Kidney (tissue), 13 donors: ENCODE measurements at regions not wholly inside any gene's neighbourhood (a gene's known extent, or its start where the extent isn't known, plus 50 kb on each side); places are given as distances from the start of the nearest gene placed in this dataset.

Experiments
- DNase-seq, 5 donors: peaks; one replicate each; pipeline ENCODE4 v3.0.0-alpha.2; 2013 to 2020
- FAIRE-seq: peaks from 2 replicates; lab custom pipeline; 2012; peaks lifted over from hg19 to GRCh38; lab: Jason Lieb, UNC
- H3K27ac ChIP-seq, 2 donors: one replicate each; pipeline ENCODE4 v1.7.0; 2013; ENCODE audit warnings: low read depth in 2 of 2, low read length in 2 of 2, inconsistent platforms in 1 of 2
- H3K27me3 ChIP-seq: one replicate; pipeline ENCODE4 v1.7.1; 2013; ENCODE audit warnings: low read length, inconsistent platforms; ENCODE audit not compliant: control insufficient read depth, insufficient read depth
- H3K36me3 ChIP-seq, 3 donors: one replicate each; pipeline versions ENCODE4 v1.7.0 to v1.7.1; 2013; ENCODE audit warnings: low read length in 3 of 3, control low read depth in 1 of 3, inconsistent platforms in 1 of 3; ENCODE audit not compliant: insufficient read depth in 3 of 3, control insufficient read depth in 2 of 3
- H3K4me1 ChIP-seq, 3 donors: one replicate each; pipeline versions ENCODE4 v1.7.0 to v1.7.1; 2013; ENCODE audit warnings: low read length in 3 of 3, inconsistent platforms in 1 of 3, low read depth in 1 of 3; ENCODE audit not compliant: control insufficient read depth in 2 of 3, insufficient read depth in 2 of 3
- H3K4me3 ChIP-seq, 3 donors: one replicate each; pipeline versions ENCODE4 v1.7.0 to v1.8.1; 2013; ENCODE audit warnings: low read length in 3 of 3, control low read depth in 1 of 3, inconsistent platforms in 1 of 3
- H3K9ac ChIP-seq, 3 donors: one replicate each; pipeline versions ENCODE4 v1.7.0 to v1.7.1; 2013; ENCODE audit warnings: low read length in 3 of 3, control low read depth in 1 of 3, inconsistent platforms in 1 of 3
- H3K9me3 ChIP-seq, 3 donors: one replicate each; pipeline versions ENCODE4 v1.7.0 to v1.7.1; 2013; ENCODE audit warnings: low read length in 3 of 3, control low read depth in 1 of 3, inconsistent platforms in 1 of 3; ENCODE audit not compliant: control insufficient read depth in 2 of 3, insufficient read depth in 1 of 3
- intact Hi-C: fragments of 100-400 bp; cut with DNase I; formaldehyde crosslinking; loops from one replicate; pipeline ENCODE4 v1.11.1; 2022
- TF ChIP-seq, protein P1 (sequence below): IDR thresholded peaks from 3 replicates; pipeline ENCODE4 v1.5.1; 2012; ENCODE audit warnings: mild to moderate bottlenecking, moderate library complexity, borderline replicate concordance; ENCODE audit not compliant: insufficient read depth; ENCODE audit errors: extremely low read depth
- donor health status: control.
- donor health status: control.
- donor health status: control.
- donor health status: control.
- donor health status: control.
- donor health status: DM: yes; HTN: yes; CAD: no.
- donor health status: Normal renal cell carcinoma (clear cell type).

DNA sequence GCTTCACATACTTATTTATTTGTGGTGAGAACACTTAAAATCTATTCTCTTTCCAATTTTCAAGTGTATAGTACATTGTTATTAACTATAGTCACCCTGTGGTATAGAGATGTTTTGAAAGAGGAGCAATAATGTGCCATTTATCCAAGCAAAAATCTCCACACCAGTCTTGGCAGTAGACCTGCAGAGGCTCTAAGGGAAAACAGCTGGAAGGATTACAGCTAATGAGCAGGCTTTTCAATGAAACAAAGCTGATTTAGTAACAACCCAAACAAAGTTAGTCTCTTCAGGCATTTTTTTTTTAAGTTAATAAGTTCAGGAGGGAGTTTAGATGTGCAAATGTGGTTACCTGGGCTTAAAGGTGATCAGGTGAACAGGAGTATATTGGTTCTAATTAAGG, 101.9 kb downstream of the EVX1 start:
- H3K27me3 ChIP-seq, result no peaks in the 10 kb centered on the region
- intact Hi-C loops, result no loop called here
- H3K9ac ChIP-seq, result no peak overlapping the region
- H3K4me3 ChIP-seq, result no peak overlapping the region
- TF ChIP-seq, protein P1, sequence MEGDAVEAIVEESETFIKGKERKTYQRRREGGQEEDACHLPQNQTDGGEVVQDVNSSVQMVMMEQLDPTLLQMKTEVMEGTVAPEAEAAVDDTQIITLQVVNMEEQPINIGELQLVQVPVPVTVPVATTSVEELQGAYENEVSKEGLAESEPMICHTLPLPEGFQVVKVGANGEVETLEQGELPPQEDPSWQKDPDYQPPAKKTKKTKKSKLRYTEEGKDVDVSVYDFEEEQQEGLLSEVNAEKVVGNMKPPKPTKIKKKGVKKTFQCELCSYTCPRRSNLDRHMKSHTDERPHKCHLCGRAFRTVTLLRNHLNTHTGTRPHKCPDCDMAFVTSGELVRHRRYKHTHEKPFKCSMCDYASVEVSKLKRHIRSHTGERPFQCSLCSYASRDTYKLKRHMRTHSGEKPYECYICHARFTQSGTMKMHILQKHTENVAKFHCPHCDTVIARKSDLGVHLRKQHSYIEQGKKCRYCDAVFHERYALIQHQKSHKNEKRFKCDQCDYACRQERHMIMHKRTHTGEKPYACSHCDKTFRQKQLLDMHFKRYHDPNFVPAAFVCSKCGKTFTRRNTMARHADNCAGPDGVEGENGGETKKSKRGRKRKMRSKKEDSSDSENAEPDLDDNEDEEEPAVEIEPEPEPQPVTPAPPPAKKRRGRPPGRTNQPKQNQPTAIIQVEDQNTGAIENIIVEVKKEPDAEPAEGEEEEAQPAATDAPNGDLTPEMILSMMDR, result no peak
- no peak for FAIRE-seq
- DNase-seq, result no peak
- no peaks in the 10 kb centered on the region for H3K36me3 ChIP-seq
- no peaks in the 10 kb centered on the region for H3K4me1 ChIP-seq
- H3K9me3 ChIP-seq, result no peaks in the 10 kb centered on the region
- no peak overlapping the region for H3K27ac ChIP-seq

DNA sequence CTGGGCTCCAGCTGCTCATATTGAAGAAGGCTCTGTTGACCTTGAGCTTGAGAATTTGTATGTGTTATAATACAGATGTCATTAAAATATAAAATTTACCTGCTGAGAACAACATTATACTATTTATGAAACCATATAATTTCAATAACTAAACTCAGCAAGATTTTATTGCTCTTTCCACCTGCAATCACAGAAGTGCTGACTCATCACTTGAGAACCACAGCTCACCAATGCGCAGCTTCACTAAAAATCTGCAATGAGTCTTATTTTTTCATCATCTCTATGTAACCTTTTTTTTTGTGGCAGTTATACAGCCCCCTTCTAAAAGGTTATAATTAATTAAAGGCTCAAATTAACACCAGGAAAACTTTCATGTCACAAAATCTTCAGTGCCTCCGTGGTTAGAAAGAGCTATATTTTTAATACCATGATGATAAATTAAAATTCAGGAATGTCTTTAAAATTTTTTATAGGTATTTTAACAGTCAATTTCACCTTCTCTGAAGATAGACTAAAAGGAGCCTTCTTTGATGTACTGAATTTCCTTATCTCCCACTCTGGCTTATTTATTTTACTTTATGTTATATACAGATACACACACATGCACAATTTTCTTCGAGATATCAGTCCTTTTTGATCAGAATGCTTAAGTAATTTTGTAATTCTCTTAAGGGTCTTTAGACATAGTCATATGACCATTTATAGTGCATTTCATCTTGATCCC, 102.7 kb downstream of the EVX1 start:
- Histone ChIP-seq H3K27ac (no peak overlapping the region), H3K4me3 (no peak overlapping the region), H3K9me3 (no peaks in the 10 kb centered on the region), H3K36me3 (no peaks in the 10 kb centered on the region), H3K4me1 (no peaks in the 10 kb centered on the region), H3K9ac (no peak overlapping the region), H3K27me3 (no peaks in the 10 kb centered on the region)
- DNase-seq (no peak), FAIRE-seq (no peak)
- TF ChIP-seq, protein P1, result no peak
- intact Hi-C loops, result no loop called here

DNA sequence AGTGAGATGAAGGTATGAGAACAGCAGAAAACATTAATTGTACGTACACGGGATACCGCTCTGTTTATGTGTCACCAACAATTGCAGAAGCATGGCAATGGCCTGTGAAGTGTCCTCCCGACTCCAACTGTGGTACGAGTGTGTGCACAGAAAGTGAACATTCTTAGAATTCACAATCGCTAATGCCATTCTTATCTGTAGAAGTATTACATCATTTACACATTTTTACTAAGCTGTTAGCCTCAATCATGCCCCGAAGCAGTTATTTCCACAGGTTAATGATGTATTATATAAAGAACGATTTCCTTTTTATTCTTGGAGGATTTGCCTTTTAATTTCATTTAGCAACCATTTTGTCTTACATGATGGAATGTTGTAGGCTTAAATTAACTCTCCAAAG, 103.4 kb downstream of the EVX1 start:
- FAIRE-seq, result no peak
- no peak overlapping the region for H3K27ac ChIP-seq

More for the DNA sequence above, 103.4 kb downstream of the EVX1 start:
- Histone ChIP-seq H3K27me3 (no peaks in the 10 kb centered on the region), H3K4me3 (no peak overlapping the region), H3K9ac (no peak overlapping the region), H3K36me3 (no peaks in the 10 kb centered on the region), H3K9me3 (no peaks in the 10 kb centered on the region), H3K4me1 (no peaks in the 10 kb centered on the region)
- TF ChIP-seq, protein P1, result no peak
- no peak for DNase-seq
- intact Hi-C loops, result no loop called here
